Astrocyte of the cerebellum (primary cell): ENCODE measurements at regions not wholly inside any gene's neighbourhood (a gene's known extent, or its start where the extent isn't known, plus 50 kb on each side); places are given as distances from the start of the nearest gene placed in this dataset.

Experiments used
- DNase-seq: peaks from one replicate; pipeline ENCODE4 v3.0.0-alpha.2; 2011; ENCODE audit warnings: low read depth
- H3K4me3 ChIP-seq: 2 replicates; pipeline ENCODE4 v1.5.1; 2011; ENCODE audit warnings: mild to moderate bottlenecking, low read depth, low read length, moderate library complexity
- CTCF ChIP-seq: IDR thresholded peaks from 2 replicates; pipeline ENCODE4 v1.5.1; 2012; ENCODE audit warnings: low read length, low read depth, moderate library complexity, mild to moderate bottlenecking; ENCODE audit errors: missing control alignments
- in situ Hi-C: cut with HindIII; loops from 2 replicates; pipeline ENCODE4 v1.10.0; 2017; ENCODE audit warnings: low sequenced_read_pairs

- no peak overlapping the region for H3K4me3 ChIP-seq
- in situ Hi-C loops = no loop called here
- no peak for DNase-seq
- TF ChIP-seq CTCF = no peak
Observed at GRCh38 chr7:52129278-52129677, 812.7 kb upstream of the COBL start.

GRCh38 chr7:52120912-52121311, 804.3 kb upstream of the COBL start:
- DNase-seq = no peak
- no peak for TF ChIP-seq CTCF
- in situ Hi-C loops = no loop called here
- H3K4me3 ChIP-seq = no peak overlapping the region

GRCh38 chr7:52119537-52119936, 802.9 kb upstream of the COBL start:
- H3K4me3 ChIP-seq = no peak overlapping the region
- no peak for DNase-seq
- in situ Hi-C loops = no loop called here
- no peak for TF ChIP-seq CTCF

GRCh38 chr7:52114509-52114908, 797.9 kb upstream of the COBL start:
- no peak for TF ChIP-seq CTCF
- in situ Hi-C loops = no loop called here
- no peak overlapping the region for H3K4me3 ChIP-seq
- DNase-seq = no peak

- TF ChIP-seq CTCF = no peak
Observed at GRCh38 chr7:52114056-52114455, 797.4 kb upstream of the COBL start.

GRCh38 chr7:52107355-52107754, 790.7 kb upstream of the COBL start:
- no peak for TF ChIP-seq CTCF
- H3K4me3 ChIP-seq = no peak overlapping the region

More at GRCh38 chr7:52114056-52114455, 797.4 kb upstream of the COBL start:
- DNase-seq = no peak
- in situ Hi-C loops = no loop called here
- H3K4me3 ChIP-seq = no peak overlapping the region

GRCh38 chr7:52095861-52096260, 779.3 kb upstream of the COBL start:
- in situ Hi-C loops = no loop called here
- no peak for DNase-seq

More at GRCh38 chr7:52107355-52107754, 790.7 kb upstream of the COBL start:
- DNase-seq = no peak
- in situ Hi-C loops = no loop called here

More at GRCh38 chr7:52095861-52096260, 779.3 kb upstream of the COBL start:
- H3K4me3 ChIP-seq = no peak overlapping the region
- no peak for TF ChIP-seq CTCF
